SK-N-SH (cell line): ENCODE measurements at regions not wholly inside any gene's neighbourhood (a gene's known extent, or its start where the extent isn't known, plus 50 kb on each side); places are given as distances from the start of the nearest gene placed in this dataset.

Experiments
- CTCF ChIA-PET: fragments of 300-600, 350-600 bp; formaldehyde crosslinking; extraction: SDS; loops from one replicate; lab custom pipeline; 2021; lab: Yijun Ruan, JAX
- POLR2A ChIA-PET: fragments of 350-600 bp; sonication (Branson Sonifier 250); formaldehyde crosslinking; extraction: SDS; loops from one replicate; lab custom pipeline; 2020; ENCODE audit warnings: antibody characterized with exemption, inconsistent platforms; lab: Yijun Ruan, JAX
- DNase-seq: peaks from one replicate; pipeline ENCODE4 v3.0.0; 2012
- H2AFZ ChIP-seq: fragments of 200-600 bp; sonication (generic); 2 replicates; pipeline ENCODE4 v1.8.1; 2016; ENCODE audit warnings: antibody characterized with exemption, mild to moderate bottlenecking, low read depth
- H3F3A ChIP-seq: fragments of 200-600 bp; sonication (generic); replicated peaks from 2 replicates; pipeline ENCODE3; 2016; ENCODE audit warnings: antibody characterized with exemption, mild to moderate bottlenecking; ENCODE audit not compliant: insufficient read depth
- H3K27ac ChIP-seq, 2 experiments: fragments of 200-500 bp in 1 of 2; fragments of 200-600 bp in 1 of 2; sonication (Bioruptor generic) in 1 of 2; sonication (generic), shearing (Covaris generic) in 1 of 2; 2 replicates each; pipeline versions ENCODE4 v1.5.1 to v1.6.1; 2014 to 2016; ENCODE audit warnings: low read depth in 2 of 2, inconsistent platforms in 1 of 2, low read length in 1 of 2, mild to moderate bottlenecking in 1 of 2, mixed read lengths in 1 of 2
- H3K27me3 ChIP-seq: fragments of 200-600 bp; sonication (generic), shearing (Covaris generic); 2 replicates; pipeline ENCODE4 v1.6.1; 2016; ENCODE audit warnings: mixed run types; ENCODE audit not compliant: insufficient read depth
- H3K36me3 ChIP-seq, 2 experiments: fragments of 200-500 bp in 1 of 2; fragments of 200-600 bp in 1 of 2; sonication (Bioruptor generic) in 1 of 2; sonication (generic) in 1 of 2; replicated peaks in 1 of 2; 2 replicates each; pipeline versions ENCODE3 to v1.5.1; 2014 to 2016; ENCODE audit warnings: low read length in 1 of 2, mild to moderate bottlenecking in 1 of 2; ENCODE audit not compliant: insufficient read depth in 2 of 2, control insufficient read depth in 1 of 2
- H3K4me1 ChIP-seq, 2 experiments: fragments of 200-500 bp in 1 of 2; fragments of 200-600 bp in 1 of 2; sonication (Bioruptor generic) in 1 of 2; sonication (generic), shearing (Covaris generic) in 1 of 2; 2 replicates each; pipeline versions ENCODE4 v1.5.1 to v1.6.1; 2014 to 2016; ENCODE audit warnings: low read depth in 1 of 2, low read length in 1 of 2, mixed run types in 1 of 2; ENCODE audit not compliant: insufficient read depth in 2 of 2, control insufficient read depth in 1 of 2
- H3K4me2 ChIP-seq: fragments of 200-600 bp; sonication (generic), shearing (Covaris generic); 2 replicates; pipeline ENCODE4 v1.6.1; 2017; ENCODE audit warnings: mixed run types
- H3K4me3 ChIP-seq, 2 experiments: fragments of 200-500 bp in 1 of 2; fragments of 200-600 bp in 1 of 2; sonication (Bioruptor generic) in 1 of 2; sonication (generic), shearing (Covaris generic) in 1 of 2; 2 replicates each; pipeline versions ENCODE4 v1.5.1 to v1.8.1; 2014 to 2016; ENCODE audit warnings: low read depth in 2 of 2, inconsistent platforms in 1 of 2, low read length in 1 of 2, mild to moderate bottlenecking in 1 of 2, mixed read lengths in 1 of 2, moderate library complexity in 1 of 2
- H3K79me2 ChIP-seq: fragments of 200-600 bp; sonication (generic); 2 replicates; pipeline ENCODE4 v1.8.1; 2017; ENCODE audit warnings: mild to moderate bottlenecking; ENCODE audit not compliant: insufficient read depth
- H3K9ac ChIP-seq: fragments of 200-600 bp; sonication (generic); 2 replicates; pipeline ENCODE4 v1.6.1; 2017; ENCODE audit warnings: mixed run types
- H3K9me2 ChIP-seq: fragments of 200-600 bp; sonication (generic); 2 replicates; pipeline ENCODE4 v1.6.1; 2017; ENCODE audit warnings: mixed run types
- H3K9me3 ChIP-seq: fragments of 200-600 bp; sonication (generic); 2 replicates; pipeline ENCODE4 v1.6.1; 2017; ENCODE audit warnings: mixed run types, mild to moderate bottlenecking, moderate library complexity
- H4K20me1 ChIP-seq: fragments of 200-600 bp; sonication (generic); 2 replicates; pipeline ENCODE4 v1.6.1; 2017; ENCODE audit warnings: mild to moderate bottlenecking, mixed run types; ENCODE audit not compliant: insufficient read depth
- CHD2 ChIP-seq: fragments of 150-350 bp; IDR thresholded peaks from 2 replicates; pipeline ENCODE4 v1.6.1; 2018; ENCODE audit warnings: low read length; ENCODE audit not compliant: partially characterized antibody
- ELF1 ChIP-seq: IDR thresholded peaks from 2 replicates; pipeline ENCODE4 v1.4.0; 2012
- EP300 ChIP-seq, 2 experiments: IDR thresholded peaks; 2 replicates each; pipeline versions ENCODE4 v1.4.0 to v1.6.1; 2012; ENCODE audit warnings: borderline replicate concordance in 1 of 2, low read depth in 1 of 2, low read length in 1 of 2
- EZH2phosphoT487 ChIP-seq: fragments of 200-600 bp; sonication (generic); IDR thresholded peaks from 2 replicates; pipeline ENCODE4 v1.6.1; 2017; ENCODE audit warnings: low read depth, mixed run types, mild to moderate bottlenecking, antibody characterized with exemption, moderate library complexity, borderline replicate concordance
- FOSL2 ChIP-seq: IDR thresholded peaks from 2 replicates; pipeline ENCODE4 v1.4.0; 2012; ENCODE audit warnings: low read depth, mild to moderate bottlenecking, moderate library complexity, borderline replicate concordance
- FOXJ3 ChIP-seq: sonication (generic); formaldehyde crosslinking; IDR thresholded peaks from 2 replicates; pipeline ENCODE4 v1.5.1; 2020; ENCODE audit warnings: mild to moderate bottlenecking, missing genetic modification reagents
- GATA2 ChIP-seq: sonication (generic); formaldehyde crosslinking; IDR thresholded peaks from 2 replicates; pipeline ENCODE4 v1.5.0; 2020; ENCODE audit warnings: mild to moderate bottlenecking, missing genetic modification reagents
- JUND ChIP-seq: IDR thresholded peaks from 2 replicates; pipeline ENCODE4 v1.4.0; 2012
- MXI1 ChIP-seq: IDR thresholded peaks from 2 replicates; pipeline ENCODE4 v1.6.1; 2012; ENCODE audit warnings: mild to moderate bottlenecking, low read depth, low read length, improper control_type of control experiment
- POLR2AphosphoS5 ChIP-seq: IDR thresholded peaks from 2 replicates; pipeline ENCODE4 v1.6.1; 2012; ENCODE audit warnings: low read depth, low read length
- RFX5 ChIP-seq: IDR thresholded peaks from 2 replicates; pipeline ENCODE4 v1.6.1; 2012; ENCODE audit warnings: mild to moderate bottlenecking, improper control_type of control experiment, low read length
- RXRA ChIP-seq: IDR thresholded peaks from 2 replicates; pipeline ENCODE4 v1.4.0; 2012; ENCODE audit warnings: low read depth, mild to moderate bottlenecking, borderline replicate concordance
- TCF12 ChIP-seq: IDR thresholded peaks from 2 replicates; pipeline ENCODE4 v1.4.0; 2012
- TEAD4 ChIP-seq: IDR thresholded peaks from 2 replicates; pipeline ENCODE4 v1.4.0; 2012; ENCODE audit warnings: mild to moderate bottlenecking, borderline replicate concordance; ENCODE audit not compliant: insufficient read depth
- YY1 ChIP-seq: IDR thresholded peaks from 2 replicates; pipeline ENCODE4 v1.4.0; 2012; ENCODE audit warnings: low read depth, mild to moderate bottlenecking
- WGBS: methylation state at CpG from one replicate; pipeline ENCODE4 v1.1.6; 2017; ENCODE audit warnings: low lambda C conversion rate; 5-methylcytosine and 5-hydroxymethylcytosine counted together
- TF ChIP-seq, protein P1 (sequence below): IDR thresholded peaks from 2 replicates; pipeline ENCODE4 v1.6.1; 2012; ENCODE audit warnings: mild to moderate bottlenecking, low read depth, low read length, moderate library complexity
- TF ChIP-seq, protein P2 (sequence below): IDR thresholded peaks from 2 replicates; pipeline ENCODE4 v1.4.0; 2012; ENCODE audit warnings: low read depth, borderline replicate concordance
- TF ChIP-seq, protein P3 (sequence below): fragments of 150-350 bp; IDR thresholded peaks from 2 replicates; pipeline ENCODE4 v1.6.1; 2017; ENCODE audit warnings: antibody characterized with exemption, low read length, low read depth, borderline replicate concordance

GRCh38 chr18:73691624-73692023, 456.0 kb downstream of the FBXO15 start:
- peak overlapping the region in 1 of 2 experiments; percentile 70; a peak in 3 of 4 replicates for H3K27ac ChIP-seq
- H3K9me3 ChIP-seq = no peaks in the 10 kb centered on the region
- ChIA-PET POLR2A (no interaction called here), CTCF (no interaction called here)
- WGBS = 40% methylated on average over 12 of the region's 12 CpGs
- H3K9ac ChIP-seq = 0 out of 2 replicates have a peak overlapping the region, but pooled peaks have one; percentile 20
- H3K4me1 ChIP-seq = peaks cover 0 to 21% of the 10 kb centered on the region in 2 experiments; a peak in 3 of 4 replicates
- H3K79me2 ChIP-seq = no peaks in the 10 kb centered on the region
- H3K4me3 ChIP-seq = no peak overlapping the region
- no peaks in the 10 kb centered on the region for H3K36me3 ChIP-seq
- H3K4me2 ChIP-seq = peak overlapping the region; percentile 61
- H3K27me3 ChIP-seq = no peaks in the 10 kb centered on the region
- H3K9me2 ChIP-seq = no peaks in the 10 kb centered on the region
- peak overlapping the region; percentile 92; the same call in 1 of the 2 replicates for H2AFZ ChIP-seq
- no peaks in the 10 kb centered on the region for H4K20me1 ChIP-seq
- TF ChIP-seq TCF12 (no peak), ELF1 (no peak), YY1 (no peak), GATA2 (no peak), EZH2phosphoT487 (no peak), FOSL2 (no peak), MXI1 (no peak), JUND (no peak), EP300 (IDR thresholded peaks at IDR 0.05; ENCODE audit: borderline replicate concordance in 1 of 2, low read depth in 1 of 2, low read length in 1 of 2) (no peak), FOXJ3 (CRISPR knock-in tag) (no peak), POLR2AphosphoS5 (no peak), RFX5 (no peak), CHD2 (no peak), TEAD4 (no peak), RXRA (no peak)
- TF ChIP-seq, protein P1, sequence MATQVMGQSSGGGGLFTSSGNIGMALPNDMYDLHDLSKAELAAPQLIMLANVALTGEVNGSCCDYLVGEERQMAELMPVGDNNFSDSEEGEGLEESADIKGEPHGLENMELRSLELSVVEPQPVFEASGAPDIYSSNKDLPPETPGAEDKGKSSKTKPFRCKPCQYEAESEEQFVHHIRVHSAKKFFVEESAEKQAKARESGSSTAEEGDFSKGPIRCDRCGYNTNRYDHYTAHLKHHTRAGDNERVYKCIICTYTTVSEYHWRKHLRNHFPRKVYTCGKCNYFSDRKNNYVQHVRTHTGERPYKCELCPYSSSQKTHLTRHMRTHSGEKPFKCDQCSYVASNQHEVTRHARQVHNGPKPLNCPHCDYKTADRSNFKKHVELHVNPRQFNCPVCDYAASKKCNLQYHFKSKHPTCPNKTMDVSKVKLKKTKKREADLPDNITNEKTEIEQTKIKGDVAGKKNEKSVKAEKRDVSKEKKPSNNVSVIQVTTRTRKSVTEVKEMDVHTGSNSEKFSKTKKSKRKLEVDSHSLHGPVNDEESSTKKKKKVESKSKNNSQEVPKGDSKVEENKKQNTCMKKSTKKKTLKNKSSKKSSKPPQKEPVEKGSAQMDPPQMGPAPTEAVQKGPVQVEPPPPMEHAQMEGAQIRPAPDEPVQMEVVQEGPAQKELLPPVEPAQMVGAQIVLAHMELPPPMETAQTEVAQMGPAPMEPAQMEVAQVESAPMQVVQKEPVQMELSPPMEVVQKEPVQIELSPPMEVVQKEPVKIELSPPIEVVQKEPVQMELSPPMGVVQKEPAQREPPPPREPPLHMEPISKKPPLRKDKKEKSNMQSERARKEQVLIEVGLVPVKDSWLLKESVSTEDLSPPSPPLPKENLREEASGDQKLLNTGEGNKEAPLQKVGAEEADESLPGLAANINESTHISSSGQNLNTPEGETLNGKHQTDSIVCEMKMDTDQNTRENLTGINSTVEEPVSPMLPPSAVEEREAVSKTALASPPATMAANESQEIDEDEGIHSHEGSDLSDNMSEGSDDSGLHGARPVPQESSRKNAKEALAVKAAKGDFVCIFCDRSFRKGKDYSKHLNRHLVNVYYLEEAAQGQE = no peak
- TF ChIP-seq, protein P2, sequence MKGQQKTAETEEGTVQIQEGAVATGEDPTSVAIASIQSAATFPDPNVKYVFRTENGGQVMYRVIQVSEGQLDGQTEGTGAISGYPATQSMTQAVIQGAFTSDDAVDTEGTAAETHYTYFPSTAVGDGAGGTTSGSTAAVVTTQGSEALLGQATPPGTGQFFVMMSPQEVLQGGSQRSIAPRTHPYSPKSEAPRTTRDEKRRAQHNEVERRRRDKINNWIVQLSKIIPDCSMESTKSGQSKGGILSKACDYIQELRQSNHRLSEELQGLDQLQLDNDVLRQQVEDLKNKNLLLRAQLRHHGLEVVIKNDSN = no peak
- TF ChIP-seq, protein P3, sequence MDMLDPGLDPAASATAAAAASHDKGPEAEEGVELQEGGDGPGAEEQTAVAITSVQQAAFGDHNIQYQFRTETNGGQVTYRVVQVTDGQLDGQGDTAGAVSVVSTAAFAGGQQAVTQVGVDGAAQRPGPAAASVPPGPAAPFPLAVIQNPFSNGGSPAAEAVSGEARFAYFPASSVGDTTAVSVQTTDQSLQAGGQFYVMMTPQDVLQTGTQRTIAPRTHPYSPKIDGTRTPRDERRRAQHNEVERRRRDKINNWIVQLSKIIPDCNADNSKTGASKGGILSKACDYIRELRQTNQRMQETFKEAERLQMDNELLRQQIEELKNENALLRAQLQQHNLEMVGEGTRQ = no peak
- peaks cover 21% of the 10 kb centered on the region for H3F3A ChIP-seq
- DNase-seq = no peak
